AML-193 (cell line): ENCODE measurements at regions not wholly inside any gene's neighbourhood (a gene's known extent, or its start where the extent isn't known, plus 50 kb on each side); places are given as distances from the start of the nearest gene placed in this dataset.
A peak's percentile ranks its signal among the peaks of the same experiment; 100 is the strongest.
"Not testable (repeated sequence)": the region's sequence is repeated elsewhere in the genome, so short reads cannot be mapped to it uniquely, and the experiment has no call there.

Experiments used
- DNase-seq, 2 experiments: peaks; one replicate each; lab custom pipeline; 2025; lab: John Stamatoyannopoulos, UW

- DNase-seq = peak; percentile 41
Measured at GRCh38 chr14:106619606-106620005, 1093.2 kb downstream of the TMEM121 start.

DNA sequence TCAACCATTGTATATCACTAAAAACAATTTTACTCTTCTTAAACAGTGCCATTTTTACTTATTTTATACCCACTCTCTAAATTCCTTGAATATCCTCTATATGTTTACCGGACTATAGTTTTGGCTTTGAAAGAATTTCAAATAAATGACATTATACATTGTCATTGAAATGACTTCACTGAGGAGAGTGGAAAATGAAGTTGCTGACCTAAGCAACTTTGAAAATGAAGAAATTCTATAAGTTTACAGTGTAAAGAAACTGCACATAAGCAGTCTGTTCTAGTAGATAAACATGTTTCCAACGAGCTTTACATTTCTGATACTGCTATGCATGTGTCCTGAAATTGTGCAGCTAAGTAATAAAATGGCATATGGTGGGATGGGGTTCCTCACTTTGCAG is 1094.0 kb downstream of the TMEM121 start:
- no peak for DNase-seq

GRCh38 chr14:106622200-106622745 is 1095.9 kb downstream of the TMEM121 start:
- peak in 1 of 2 experiments; percentile 6 for DNase-seq

DNA sequence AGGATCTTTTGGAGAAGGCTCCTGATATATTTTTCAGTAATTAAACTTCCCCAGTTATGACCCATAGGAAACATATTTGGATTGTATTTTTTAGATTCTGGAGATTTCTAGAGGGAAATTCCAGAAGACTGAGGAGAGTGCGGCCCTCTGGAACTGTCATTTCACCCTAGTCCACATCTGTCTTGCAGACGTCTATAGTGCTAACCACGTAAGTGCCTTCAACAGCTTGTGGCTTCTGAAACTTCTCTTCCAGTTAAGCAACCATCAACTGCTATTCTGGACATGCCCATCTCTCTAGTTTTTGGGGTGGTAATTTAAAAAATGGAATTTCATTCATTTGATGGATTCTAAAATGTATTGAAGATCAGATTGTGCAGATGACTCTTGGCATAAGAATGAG is 1098.8 kb downstream of the TMEM121 start:
- peak; percentile 10 to 13 for DNase-seq

- DNase-seq = not testable (repeated sequence)
Measured at GRCh38 chr14:106626469-106626868, 1100.1 kb downstream of the TMEM121 start.

- DNase-seq = peak; percentile 21 to 40
Measured at GRCh38 chr14:106626942-106627588, 1100.7 kb downstream of the TMEM121 start.

GRCh38 chr14:106631879-106632278 is 1105.5 kb downstream of the TMEM121 start:
- no peak for DNase-seq

DNA sequence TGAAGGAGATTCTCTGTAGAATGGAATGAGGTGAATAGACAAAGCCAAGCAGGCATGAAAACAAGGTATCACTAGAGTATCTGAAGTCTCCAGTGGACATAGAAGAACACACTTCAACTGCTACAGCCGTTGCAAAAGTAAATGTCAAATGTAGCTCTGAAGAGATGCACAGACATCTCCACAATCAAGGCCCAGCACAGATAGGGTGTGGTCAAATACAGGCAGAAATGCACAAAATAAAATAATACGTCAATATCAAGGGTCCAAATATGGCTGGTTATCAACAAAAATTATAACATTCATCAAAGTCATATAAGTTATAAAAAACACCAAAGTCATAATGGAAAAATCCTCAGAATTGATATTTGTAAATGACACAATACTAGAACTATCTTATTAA is 1107.3 kb downstream of the TMEM121 start:
- DNase-seq = no peak

DNA sequence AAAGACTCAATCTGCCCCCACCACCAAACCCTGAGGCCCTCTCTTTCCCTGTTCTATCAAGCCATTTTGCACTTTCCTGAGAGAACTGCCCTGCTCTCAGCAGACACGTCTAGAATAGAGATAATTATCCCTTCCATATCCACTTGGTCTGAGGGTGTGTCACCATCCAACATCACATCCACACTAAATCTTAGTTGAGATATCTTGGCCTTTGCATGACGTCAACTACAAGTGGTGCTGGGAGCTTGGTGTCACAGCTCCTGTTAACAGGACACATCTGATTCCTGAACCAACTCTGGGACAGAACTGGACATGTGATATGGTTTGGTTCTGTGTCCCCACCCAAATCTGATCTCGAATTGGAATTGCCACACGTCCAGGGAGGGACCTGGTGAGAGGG is 1109.2 kb downstream of the TMEM121 start:
- DNase-seq = no peak

DNA sequence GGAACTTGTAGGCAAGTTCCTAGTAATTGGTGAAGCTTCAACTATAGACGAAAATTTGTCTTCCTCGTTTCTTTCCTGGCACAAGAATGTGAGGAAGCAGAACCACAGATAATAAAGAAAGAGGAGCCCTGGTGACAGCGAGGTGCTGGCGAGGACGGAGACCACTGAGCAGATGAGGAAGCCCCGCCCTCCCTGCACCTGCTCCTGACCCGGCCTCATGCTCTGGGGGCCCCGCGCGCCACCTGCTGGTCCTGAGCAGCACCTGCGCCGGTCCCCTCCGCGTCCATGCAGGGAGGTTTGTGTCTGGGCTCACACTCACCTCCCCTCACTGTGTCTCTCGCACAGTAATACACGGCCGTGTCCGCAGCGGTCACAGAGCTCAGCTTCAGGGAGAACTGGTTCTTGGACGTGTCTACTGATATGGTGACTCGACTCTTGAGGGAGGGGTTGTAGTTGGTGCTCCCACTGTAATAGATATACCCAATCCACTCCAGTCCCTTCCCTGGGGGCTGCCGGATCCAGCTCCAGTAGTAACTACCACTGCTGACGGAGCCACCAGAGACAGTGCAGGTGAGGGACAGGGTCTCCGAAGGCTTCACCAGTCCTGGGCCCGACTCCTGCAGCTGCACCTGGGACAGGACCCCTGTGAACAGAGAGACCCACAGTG is 1112.5 kb downstream of the TMEM121 start:
- DNase-seq = not testable (repeated sequence)

DNA sequence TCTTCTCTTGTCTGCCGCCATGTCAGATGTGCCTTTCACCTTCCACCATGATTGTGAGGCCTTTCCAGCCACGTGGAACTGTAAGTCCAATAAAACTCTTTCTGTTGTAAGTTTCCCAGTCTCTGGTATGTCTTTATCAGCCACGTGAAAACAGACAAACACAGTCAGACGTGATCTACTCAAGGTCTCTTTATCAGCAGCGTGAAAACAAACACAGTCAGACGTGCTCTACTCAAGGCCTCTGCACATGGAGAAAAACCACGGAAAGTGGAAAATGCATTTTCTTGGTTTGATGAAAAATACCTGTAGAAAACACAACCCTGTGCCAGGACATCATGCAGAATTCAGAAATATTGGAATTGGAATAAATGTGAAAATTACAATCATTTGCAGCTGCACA is 1115.7 kb downstream of the TMEM121 start:
- DNase-seq = no peak

DNA sequence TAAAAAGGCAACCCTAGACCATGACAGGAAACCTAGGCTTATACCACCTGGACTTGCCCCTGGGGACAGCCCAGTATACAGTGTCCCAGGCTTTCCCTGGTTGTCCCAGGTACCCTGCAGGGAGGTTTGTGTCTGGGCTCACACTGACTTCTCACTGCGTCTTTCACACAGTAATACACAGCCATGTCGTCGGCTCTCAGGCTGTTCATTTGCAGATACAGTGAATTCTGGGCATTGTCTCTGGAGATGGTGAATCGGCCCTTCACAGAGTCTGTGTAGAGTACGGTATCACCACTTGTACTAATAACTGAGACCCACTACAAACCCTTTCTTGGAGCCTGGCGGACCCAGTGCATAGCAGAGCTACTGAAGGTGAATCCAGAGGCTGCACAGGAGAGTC is 1116.6 kb downstream of the TMEM121 start:
- DNase-seq = not testable (repeated sequence)

GRCh38 chr14:106648874-106649273 is 1122.5 kb downstream of the TMEM121 start:
- DNase-seq = not testable (repeated sequence)

- no peak for DNase-seq
Measured at GRCh38 chr14:106651016-106651415, 1124.6 kb downstream of the TMEM121 start.

DNA sequence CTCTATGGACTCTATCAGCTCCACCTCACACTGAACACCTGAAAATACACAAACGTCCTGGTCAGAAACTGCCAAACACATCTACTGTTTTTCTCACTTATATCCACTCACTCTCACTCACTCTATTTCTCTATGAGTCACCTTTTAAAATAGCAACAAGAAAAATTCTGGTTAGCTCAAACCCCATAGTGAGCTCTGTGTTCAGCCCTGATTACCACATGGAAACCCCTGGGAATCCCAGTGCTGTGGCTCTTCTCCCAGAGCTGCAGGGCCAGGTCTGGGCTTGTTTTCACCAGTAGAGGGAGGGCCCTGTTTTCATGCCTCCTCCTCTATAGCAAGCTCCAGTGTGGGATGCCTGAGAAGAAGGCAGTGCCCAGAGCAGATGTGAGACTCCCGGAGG is 1126.1 kb downstream of the TMEM121 start:
- no peak for DNase-seq

- DNase-seq = no peak
Measured at GRCh38 chr14:106657460-106657859, 1131.1 kb downstream of the TMEM121 start.

GRCh38 chr14:106658066-106658860 is 1131.9 kb downstream of the TMEM121 start:
- not testable (repeated sequence) for DNase-seq

DNA sequence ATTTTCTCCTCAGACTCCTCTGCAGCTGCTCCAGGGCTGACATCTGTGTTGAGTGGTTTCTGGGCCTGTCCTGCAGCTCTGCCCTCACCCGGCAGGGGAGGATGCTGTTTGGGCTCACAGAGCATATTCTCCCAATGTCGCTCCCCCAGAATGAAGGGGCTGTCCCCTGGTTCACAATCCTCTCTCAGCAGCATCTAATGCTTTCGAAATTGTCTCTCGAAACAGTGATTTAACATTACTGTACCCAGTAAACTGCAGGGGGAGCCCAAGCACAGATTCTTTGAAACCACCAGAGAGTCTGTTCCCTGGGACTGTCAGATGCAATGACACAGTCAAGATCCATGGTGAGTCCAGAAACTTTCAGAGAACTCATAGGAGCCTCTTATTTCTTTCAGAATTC is 1135.2 kb downstream of the TMEM121 start:
- DNase-seq = peak; percentile 25 to 37

- no peak for DNase-seq
Measured at GRCh38 chr14:106662936-106663550, 1136.7 kb downstream of the TMEM121 start.

DNA sequence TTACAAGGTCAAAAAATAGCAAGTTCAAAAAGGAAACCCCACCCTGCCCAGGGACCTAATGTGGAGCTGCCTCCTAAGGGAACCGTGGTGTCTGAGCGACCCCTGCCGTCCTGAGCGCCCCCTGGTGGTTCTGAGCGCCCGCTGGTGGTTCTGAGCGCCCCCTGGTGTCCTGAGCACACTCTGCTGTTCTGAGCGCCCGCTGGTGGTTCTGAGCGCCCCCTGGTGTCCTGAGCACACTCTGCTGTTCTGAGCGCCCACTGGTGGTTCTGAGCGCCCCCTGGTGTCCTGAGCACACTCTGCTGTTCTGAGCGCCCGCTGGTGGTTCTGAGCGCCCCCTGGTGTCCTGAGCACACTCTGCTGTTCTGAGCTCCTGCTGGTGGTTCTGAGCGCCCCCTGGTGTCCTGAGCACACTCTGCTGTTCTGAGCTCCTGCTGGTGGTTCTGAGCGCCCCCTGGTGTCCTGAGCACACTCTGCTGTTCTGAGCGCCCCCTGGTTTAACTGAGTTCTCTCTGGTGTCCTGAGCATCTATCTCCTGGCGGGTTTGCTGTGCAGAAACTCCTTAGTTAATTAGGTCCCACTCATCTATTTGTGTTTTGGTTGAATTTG is 1137.5 kb downstream of the TMEM121 start:
- DNase-seq = not testable (repeated sequence)

DNA sequence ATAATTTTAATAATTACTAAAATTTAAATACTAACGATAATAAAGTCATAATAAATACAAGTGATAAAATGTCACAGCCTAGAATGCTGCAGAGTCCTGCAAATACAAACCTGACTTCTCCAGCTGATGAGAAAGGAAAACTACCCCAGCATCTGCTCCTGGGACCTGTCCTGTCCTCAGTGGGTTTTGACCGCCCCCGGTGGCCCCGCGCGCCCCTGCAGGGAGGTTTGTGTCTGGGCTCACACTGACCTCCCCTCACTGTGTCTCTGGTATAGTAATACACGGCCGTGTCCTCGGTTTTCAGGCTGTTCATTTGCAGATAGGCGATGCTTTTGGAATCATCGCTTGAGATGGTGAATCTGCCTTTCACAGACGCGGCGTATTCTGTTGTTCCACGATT is 1139.4 kb downstream of the TMEM121 start:
- DNase-seq = no peak

GRCh38 chr14:106666341-106666740 is 1140.0 kb downstream of the TMEM121 start:
- DNase-seq = no peak
